NCI-H748 (cell line): ENCODE measurements at regions not wholly inside any gene's neighbourhood (a gene's known extent, or its start where the extent isn't known, plus 50 kb on each side); places are given as distances from the start of the nearest gene placed in this dataset.
"Not testable (repeated sequence)": the region's sequence is repeated elsewhere in the genome, so short reads cannot be mapped to it uniquely, and the experiment has no call there.

ENCODE experiments used
- DNase-seq: peaks from one replicate; lab custom pipeline; 2025; ENCODE audit not compliant: unreplicated experiment; lab: John Stamatoyannopoulos, UW

DNA sequence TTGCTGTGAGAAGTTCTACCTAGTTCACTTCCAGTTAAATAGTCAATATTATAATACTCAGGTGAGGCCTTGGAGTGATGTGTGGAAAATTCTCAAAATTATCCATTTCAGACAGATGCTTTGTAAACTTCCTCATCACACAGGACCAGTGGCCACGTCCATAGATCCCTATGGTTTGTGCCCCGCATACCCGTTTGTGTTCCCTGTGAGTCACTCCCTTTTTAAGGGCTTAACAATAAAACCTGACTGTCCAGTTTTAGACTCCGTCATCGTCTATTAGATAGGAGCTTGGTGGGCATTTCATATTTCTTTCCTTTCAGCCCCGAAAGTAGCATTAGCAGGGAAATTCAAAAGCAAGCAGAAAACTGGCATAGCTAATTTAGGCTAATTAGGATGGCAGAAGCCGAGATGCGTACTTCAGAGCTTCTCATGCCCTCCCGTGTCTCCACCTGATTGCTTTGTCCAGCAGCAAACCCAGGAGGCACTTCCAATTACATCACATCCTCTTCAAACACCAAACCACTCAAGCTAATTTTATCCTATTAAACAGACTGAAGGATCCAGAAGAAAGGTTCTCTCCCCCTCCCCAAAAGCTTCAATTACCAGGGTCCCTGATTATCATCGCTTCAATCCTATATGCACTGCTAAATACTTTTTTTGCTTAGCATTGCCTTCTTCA lies 186.6 kb upstream of the OTX2 start:
- peak; percentile 99 for DNase-seq

DNA sequence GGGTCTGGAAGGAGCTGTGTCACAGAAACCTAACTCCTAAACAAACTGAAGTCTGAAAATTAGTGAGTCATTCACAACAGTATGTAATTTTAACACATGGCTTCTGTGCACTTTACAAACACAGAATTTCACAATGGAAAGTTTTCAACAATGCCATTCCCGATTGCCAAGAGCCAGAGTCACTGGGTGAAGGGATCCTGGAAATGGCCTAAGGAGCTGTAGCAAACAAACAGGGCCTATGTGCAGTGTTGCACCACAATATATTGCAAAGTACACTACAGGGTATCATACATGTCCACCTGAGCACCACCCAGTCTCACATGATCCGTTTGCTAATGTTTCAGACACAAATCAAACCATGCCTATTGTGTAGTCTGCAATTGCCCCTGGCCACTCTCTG lies 184.7 kb upstream of the OTX2 start:
- no peak for DNase-seq

DNA sequence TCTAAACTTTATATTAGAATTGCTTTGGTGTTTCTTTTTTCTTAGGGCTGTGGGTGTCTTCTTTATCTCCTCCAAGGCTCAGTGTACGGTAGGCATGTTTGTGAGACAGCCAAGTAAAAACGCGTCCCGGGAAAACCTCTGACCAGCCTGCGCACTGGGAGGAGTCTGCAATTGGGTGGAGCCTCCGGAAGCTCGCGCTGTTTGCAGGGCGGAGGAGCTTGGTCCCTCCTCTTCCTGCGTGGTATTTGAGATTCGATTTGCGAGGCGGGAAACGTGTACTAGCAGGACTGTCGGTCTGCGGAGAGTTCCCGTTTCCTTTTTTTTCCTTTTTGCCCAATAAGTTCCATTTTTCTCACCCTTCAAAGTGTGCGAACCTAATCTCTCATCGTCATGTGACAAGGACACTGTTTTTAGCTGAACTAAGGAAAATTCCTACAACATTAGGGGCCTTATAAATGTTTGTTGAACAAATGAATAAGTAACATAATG lies 182.1 kb upstream of the OTX2 start:
- DNase-seq: no peak

DNA sequence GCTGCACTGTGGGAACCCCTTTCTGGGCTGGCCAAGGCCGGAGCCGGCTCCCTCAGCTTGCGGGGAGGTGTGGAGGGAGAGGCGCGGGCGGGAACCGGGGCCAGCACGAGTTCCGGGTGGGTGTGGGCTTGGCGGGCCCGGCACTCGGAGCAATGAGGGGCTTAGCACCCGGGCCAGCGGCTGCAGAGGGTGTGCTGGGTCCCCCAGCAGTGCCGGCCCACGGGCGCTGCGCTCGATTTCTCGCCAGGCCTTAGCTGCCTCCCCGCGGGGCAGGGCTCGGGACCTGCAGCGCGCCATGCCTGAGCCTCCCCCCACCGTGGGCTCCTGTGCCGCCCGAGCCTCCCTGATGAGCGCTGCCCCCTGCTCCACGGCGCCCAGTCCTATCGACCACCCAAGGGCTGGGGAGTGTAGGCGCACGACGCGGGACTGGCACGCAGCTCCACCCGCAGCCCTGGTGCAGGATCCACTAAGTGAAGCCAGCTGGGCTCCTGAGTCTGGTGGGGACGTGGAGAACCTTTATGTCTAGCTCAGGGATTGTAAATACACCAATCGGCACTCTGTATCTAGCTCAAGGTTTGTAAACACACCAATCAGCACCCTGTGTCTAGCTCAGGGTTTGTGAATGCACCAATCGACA lies 180.8 kb upstream of the OTX2 start:
- not testable (repeated sequence) for DNase-seq

DNA sequence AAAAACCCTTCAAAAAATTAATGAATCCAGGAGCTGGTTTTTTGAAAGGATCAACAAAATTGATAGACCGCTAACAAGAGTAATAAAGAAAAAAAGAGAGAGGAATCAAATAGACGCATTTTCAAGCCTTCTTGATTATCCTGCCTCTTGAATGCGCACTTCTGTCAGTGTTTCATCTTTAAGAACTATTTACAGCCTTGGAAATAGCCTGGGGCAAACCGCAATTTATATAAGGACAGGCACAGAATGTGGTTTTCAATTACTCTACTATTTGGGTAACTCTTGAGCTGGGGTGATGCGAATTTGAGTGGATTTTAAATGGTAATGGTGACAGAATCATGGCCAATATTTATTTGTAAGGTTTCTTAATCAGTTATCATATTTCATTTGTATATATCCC lies 179.1 kb upstream of the OTX2 start:
- DNase-seq: no peak

DNA sequence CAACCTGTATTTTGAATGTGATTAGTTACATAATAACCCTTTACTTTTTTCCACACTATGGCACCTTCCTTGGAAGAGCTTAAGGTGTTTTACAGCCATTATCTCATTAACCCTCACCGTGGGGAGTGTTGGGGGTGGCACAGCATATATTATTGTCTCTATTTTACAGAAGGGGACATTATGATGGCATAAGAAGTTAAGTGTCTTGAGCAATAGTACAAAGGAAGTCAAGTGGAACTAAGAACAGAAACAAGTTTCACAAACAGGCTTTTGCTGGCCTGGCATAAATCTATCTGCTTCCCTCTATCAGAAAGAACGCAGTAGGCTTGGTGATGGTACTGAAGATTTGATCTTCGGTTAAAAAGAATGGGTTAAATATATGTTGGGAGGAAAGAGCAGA lies 169.7 kb upstream of the OTX2 start:
- DNase-seq: no peak

DNA sequence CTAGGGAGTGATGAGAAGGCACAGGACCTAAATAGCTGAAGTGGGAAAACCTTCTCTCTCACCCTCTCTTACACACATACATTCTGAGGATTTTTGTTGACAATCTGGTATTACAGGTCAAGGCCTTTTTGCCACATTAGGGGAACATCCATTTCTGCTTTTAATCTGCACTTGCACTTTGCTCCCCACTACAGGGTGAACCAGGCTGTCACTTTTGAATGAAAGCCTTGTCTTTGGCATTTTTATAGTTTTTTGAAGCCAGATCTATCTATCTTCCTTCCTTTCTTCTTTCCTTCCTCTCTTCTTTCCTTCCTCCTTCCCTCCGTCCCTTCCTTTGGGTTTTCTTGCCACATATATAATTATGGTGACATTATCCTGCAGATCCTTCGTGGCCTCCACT lies 165.9 kb upstream of the OTX2 start:
- no peak for DNase-seq

DNA sequence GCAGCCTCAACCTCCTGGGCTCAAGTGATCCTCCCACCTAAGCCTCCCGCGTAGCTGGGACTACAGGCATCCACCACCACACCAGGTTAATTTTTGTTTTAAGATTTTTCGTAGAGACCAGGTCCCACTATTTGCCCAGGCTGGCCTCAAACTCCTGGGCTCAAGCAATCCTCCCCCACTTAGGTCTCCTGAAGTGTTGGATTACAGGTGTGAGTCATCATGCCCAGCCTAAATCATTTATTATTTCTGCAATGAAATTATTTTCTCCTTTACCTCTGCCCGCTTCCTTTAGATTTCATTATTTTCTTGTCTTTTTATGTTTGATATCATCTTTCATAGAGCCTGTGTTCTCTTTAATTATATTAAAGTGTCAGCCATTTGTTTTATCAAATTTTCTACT lies 165.2 kb upstream of the OTX2 start:
- DNase-seq: no peak

DNA sequence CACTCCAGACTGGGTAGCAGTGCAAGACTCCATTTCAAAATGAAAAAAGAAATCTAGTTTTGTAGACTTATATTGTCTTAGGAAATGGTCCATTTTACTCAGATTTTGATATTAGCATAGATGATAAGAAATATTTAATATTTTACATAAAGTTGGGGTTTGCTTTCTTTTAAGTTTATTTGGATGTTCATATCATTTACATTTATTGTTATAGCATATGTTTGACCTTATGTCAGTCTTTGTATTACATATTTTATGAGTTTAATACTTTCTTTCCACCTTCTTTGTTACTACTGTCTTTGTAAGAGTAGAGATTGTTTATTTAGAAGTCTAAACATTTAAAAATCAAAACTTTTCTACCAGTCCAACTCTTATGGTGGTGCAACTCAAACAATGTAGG lies 162.7 kb upstream of the OTX2 start:
- no peak for DNase-seq

DNA sequence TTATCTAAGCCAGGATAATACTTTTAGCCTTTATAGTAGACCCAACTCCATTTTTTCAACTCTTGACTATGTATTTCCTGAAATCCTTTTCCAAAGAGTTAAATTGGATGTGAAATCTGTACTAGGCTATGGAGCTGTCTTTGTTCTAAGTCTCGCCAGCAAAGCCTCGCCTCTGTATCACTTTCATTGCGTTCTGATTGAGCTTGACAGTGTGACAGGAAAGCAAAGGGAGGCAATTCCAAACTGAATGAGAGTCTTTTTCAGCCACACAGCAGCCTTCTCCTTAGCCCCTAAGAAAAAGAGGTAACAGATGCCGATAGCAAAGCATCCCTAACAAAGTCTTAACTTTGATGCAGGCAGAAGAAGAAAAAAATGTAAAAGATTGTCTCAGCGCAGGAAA lies 154.6 kb upstream of the OTX2 start:
- no peak for DNase-seq

DNA sequence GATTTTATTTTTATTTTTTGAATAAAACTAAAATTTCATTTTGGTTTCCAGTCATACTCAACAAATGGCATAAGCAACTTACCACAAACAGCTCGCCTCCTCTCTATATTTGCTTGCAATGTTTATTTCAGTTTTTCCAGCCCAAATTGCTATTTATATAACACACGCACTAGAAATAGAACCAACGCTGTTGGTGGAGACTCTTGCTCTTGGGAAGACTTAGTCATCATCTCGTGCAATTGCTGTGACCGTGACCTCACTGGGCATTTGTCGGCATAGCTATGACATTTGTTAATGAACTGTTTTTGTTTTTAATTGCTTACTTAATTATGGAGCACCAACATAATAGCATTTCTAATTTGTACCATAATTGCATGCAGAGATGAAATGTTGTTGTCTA lies 153.1 kb upstream of the OTX2 start:
- no peak for DNase-seq

DNA sequence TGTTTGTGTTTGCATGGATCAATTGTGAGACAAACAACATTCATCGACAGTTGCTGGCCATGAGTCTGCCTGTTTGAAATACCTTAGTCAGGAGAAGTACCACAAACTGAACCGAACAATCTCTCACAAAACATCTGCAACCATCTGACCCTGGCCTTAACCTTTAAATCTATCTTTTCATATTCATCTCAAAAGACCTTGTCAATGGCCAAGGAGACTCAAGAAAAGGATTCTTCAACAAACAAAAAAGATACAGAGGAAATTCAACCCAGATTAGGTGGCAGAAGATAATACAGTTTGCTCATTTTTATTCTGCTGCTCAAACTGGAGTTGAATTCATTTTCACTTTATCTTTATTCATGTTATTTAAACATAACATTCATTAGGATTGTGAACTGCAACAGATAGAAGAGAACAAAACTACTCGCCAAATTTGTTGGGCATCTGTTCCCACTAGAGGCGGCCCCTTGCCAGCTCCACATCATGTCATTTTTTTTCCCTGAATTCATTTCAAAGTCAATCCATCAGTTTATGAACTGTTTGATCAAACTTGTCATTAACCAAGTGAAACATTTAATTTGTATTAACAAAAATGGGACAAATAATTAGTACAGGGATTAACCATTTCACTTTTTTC lies 152.3 kb upstream of the OTX2 start:
- DNase-seq: no peak

DNA sequence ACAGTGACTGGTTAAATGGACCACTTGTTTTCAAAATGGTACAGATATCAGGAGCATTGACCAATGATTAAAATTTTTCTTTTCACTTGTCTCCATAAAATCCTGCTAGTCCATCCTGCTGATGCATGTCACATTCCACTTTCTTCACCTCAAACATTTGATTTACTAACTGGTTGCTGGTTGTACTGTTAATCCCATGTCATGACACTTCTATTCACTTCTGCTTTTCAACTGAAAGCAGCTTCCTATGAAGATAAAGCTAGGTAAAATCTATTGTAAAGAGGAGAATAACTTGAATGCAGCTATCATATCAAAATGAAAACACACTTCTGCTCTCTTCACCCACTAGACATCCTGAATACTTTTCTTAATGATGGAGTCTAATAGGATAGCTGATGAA lies 149.6 kb upstream of the OTX2 start:
- no peak for DNase-seq

DNA sequence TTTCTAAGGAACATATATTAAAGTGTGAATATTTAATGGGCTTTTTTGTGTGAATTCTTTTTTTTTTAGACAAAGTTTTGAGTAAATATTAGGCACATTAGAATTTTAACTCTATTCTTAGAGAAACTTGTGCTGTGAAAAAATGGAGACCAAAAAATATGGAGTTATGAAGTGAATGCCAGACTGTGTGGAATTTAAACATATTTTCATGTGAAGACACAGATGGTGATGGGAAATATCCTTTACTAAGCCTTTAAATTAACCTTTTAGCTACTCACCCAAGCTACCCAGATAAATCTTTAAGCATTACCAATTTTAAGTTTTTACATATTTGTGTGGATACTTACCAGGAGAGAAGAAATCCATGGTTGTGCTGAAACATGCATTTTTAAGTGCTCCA lies 148.8 kb upstream of the OTX2 start:
- no peak for DNase-seq

DNA sequence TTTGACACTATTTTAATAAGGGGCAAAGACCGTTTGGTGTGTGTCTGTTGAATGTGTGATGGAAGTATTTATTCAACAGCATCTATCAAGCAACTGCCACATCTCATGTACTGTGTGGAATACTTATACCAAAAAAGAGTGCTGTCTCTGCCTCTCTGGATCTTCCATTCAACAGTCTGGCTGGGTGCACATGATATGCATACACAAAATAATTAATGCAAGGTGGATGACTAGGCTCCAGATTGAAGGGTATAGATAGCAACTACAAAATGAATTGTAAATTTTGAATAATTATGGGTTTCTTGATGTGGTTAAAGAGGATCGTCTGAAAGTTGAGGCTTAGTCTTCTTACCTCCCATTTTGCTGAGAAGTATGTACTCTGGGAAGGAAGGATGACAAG lies 145.9 kb upstream of the OTX2 start:
- DNase-seq: no peak

DNA sequence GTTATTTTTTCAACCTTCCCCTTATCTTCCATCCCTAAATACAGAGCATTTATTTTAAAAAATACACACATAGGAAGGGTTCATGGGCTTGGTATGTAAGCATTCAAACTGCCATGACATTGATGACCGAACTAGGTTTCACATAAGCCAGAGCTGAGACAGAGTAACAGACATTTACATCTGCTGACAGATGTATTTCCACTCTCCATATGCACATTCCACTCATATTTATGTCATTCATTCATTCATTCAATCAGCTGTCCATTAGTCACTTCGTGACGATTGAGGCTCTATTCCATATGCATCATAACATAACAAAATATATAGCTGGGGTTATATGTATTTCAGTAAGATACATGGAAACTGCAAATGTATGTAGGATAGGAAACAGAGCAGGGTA lies 145.5 kb upstream of the OTX2 start:
- no peak for DNase-seq

DNA sequence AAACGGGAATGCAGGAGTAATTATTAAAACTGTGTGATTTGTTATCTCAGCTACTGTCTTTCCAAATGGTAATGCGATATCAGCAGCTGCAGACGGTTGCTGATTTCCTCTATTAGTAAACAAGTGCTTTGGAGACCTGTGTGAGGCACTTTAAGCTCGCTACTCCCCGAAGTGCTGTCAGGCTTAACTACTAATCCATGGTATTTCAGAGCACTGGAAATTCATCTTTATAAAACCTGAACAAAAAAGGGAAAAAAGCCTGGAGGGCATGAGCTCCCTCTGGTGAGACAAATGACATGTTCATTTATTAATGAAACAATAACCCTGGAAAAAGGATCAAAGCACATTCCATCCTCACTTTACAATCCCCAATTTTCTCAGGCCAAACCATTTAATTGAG lies 143.6 kb upstream of the OTX2 start:
- DNase-seq: peak; percentile 79

DNA sequence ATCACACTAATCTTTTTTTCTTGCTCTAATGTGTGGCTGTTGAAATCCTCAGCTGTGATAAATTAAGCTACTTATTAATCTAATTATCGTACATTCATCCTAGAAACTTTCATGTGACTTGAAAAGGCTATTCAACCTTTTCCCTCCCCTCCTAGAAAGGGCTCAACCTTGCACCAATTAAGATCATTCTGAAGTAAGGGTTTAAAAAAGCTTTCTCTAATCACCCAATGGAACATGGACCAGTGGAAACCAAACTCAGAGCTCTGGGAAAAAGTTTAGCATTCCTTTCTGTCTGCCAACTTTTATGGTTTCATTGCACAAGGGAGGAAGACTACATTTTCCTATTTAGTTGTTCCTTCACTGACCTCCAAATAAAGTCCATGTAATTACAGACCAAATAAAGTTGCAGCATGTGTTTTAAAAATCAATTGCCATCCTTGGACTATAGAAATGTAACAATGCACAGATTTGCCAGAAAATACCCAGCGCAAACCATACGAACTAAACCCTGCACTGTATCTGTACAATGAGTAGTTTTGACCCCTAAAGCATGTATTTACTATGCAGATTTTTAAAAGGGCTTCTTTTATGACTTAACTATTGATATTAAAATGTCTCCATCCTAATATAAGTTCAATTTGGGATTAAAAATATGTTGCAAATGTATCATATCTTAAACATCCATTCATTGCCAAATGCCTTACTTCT lies 142.6 kb upstream of the OTX2 start:
- DNase-seq: no peak

DNA sequence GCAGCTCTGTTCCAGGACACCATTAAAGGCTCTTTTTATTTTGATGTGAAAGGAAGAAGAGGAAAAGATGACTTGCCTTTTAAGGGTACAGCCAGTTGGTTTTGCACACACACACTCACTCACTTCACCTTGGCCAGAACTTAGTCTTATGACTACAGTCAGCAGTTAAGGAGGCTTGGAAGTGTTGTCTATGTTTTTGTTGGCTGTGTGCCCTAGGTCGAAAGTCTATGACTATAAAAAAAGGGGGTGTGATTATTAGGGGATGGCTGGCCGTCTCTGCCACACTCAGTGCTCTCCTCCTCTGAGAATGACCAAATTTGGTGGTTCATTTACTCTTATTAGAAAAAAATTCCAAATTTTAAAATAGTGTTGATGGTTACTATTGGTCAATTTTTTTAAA lies 139.5 kb upstream of the OTX2 start:
- DNase-seq: no peak

DNA sequence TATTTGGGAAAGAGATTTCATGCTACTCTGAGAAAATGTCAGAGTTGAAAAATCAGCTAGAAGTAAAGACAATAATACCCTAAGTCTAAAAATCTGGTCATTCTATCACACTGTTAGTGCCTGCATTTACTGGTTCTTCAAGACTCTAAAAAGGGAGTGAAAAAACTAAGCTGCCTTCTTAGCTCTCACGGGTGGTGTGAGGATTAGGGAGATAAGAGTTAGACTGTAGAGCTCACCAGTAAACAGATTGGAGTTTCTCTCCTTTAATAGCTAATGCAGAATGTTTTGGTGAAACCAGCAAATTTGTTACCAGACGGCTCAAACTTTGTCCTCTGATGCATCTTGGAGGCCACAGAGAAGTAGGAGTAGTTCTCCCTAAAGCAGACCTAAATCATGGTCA lies 135.0 kb upstream of the OTX2 start:
- no peak for DNase-seq

DNA sequence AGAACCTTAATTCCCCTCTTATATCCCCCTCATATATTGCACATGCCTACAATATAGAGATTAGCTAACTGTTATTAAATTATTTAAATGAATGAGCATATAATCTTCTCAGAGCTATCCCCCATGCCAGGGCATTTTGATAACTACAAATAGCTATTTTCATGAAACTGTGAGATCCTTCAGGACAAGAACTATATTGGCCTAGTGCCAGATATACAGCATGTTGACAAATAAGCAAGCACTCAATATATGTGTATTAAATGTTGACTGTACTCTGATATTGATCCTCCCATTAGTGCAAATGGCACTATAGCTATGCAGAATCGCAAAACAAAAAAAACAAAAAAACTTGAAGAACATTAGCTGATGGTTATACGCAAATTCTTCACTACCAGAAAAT lies 134.1 kb upstream of the OTX2 start:
- no peak for DNase-seq

DNA sequence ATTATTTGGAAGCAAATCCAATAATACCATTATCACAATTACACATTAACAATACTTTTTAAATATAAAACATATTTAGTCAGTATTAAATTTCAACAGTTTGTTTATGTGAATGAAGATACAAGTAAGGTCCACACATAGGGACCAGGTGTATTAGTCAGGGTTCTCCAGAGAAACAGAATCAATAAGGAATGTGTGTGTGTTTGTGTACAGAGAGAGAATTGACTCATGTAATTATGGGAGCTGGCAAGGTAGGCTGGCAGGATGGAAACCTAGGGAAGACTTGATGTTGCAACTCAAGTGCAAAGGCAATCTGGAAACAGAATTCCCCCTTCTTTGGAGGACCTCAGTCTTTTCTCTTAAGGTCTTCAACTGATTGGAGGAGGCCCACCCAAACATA lies 123.2 kb upstream of the OTX2 start:
- DNase-seq: peak; percentile 76
